Right lobe of liver (tissue), 4 donors: ENCODE measurements at regions not wholly inside any gene's neighbourhood (a gene's known extent, or its start where the extent isn't known, plus 50 kb on each side); places are given as distances from the start of the nearest gene placed in this dataset.

Experiments used
- CTCF ChIP-seq, 4 donors: fragments of 200-600 bp in 3 of 4; fragments of 450-650 bp in 1 of 4; IDR thresholded peaks; one replicate each; pipeline versions ENCODE4 v1.5.1 to v1.8.0; 2016 to 2022; ENCODE audit warnings: antibody characterized with exemption in 4 of 4, mild to moderate bottlenecking in 2 of 4
- POLR2A ChIP-seq: fragments of 450-650 bp; IDR thresholded peaks from one replicate; pipeline ENCODE4 v1.6.1; 2017; ENCODE audit warnings: antibody characterized with exemption, mild to moderate bottlenecking
- donor health status: DM: no; HTN: no; CAD: no.
- donor health status: DM: no; HTN: no; CAD: no.
- donor health status: DM: no; HTN: yes; CAD: no.

- TF ChIP-seq CTCF (IDR thresholded peaks at IDR 0.05) (no peak), POLR2A (no peak)
Observed at GRCh38 chr16:76755496-76755895, 435.5 kb upstream of the MON1B start.
